Esophagus muscularis mucosa (tissue), 3 donors: ENCODE measurements at regions not wholly inside any gene's neighbourhood (a gene's known extent, or its start where the extent isn't known, plus 50 kb on each side); places are given as distances from the start of the nearest gene placed in this dataset.

ENCODE experiments used
- EP300 ChIP-seq: sonication (generic); formaldehyde crosslinking; IDR thresholded peaks from one replicate; pipeline ENCODE4 v1.6.1; 2017; ENCODE audit warnings: antibody characterized with exemption
- POLR2AphosphoS5 ChIP-seq, 2 donors: sonication (generic); formaldehyde crosslinking; IDR thresholded peaks; one replicate each; pipeline ENCODE4 v1.6.1; 2017; ENCODE audit warnings: antibody characterized with exemption in 2 of 2

DNA sequence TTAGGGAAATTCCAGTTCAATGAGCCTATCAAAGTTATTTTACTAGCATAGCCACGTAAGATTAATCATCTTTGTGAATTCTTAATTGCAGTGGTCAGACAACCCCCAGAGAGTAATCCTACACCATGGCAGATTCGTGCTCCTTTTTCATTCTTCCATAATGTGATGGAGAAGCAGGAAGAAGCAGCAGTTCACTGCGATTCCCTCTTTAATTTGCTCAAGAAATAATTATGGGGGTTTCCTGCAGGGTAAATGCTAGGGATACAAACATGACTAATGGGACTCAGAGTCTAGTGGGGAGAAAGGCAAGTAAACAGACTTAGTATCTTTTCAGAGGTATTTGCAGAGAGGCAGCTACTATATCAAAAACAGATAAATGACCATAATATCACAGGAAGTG is 175.8 kb upstream of the HNRNPA3 start:
- TF ChIP-seq EP300 = no peak
- TF ChIP-seq POLR2AphosphoS5 (IDR thresholded peaks at IDR 0.05) = no peak
